DND-41 (cell line): ENCODE measurements at regions not wholly inside any gene's neighbourhood (a gene's known extent, or its start where the extent isn't known, plus 50 kb on each side); places are given as distances from the start of the nearest gene placed in this dataset.
A peak's percentile ranks its signal among the peaks of the same experiment; 100 is the strongest.

ENCODE experiments used
- ATAC-seq: fragments of 200-7000 bp; cut with Tn5 transposase; 3 replicates; pipeline ENCODE4 v1.9.1; 2021; ENCODE audit warnings: low read depth; ENCODE audit not compliant: insufficient read depth
- DNase-seq: peaks from one replicate; pipeline ENCODE4 v3.0.0-alpha.2; 2020
- H2AFZ ChIP-seq: 2 replicates; pipeline ENCODE4 v1.6.0; 2012; ENCODE audit warnings: low read depth, low read length
- H3K27ac ChIP-seq: 2 replicates; pipeline ENCODE4 v1.5.1; 2012; ENCODE audit warnings: low read length, inconsistent platforms
- H3K27me3 ChIP-seq: fragments of 200-600 bp; sonication (generic); 2 replicates; pipeline ENCODE4 v1.6.0; 2012; ENCODE audit warnings: low read length, mild to moderate bottlenecking, inconsistent platforms; ENCODE audit not compliant: insufficient read depth, poor library complexity
- H3K36me3 ChIP-seq: 2 replicates; pipeline ENCODE4 v1.5.1; 2012; ENCODE audit warnings: low read length, inconsistent platforms; ENCODE audit not compliant: insufficient read depth
- H3K4me1 ChIP-seq: 2 replicates; pipeline ENCODE4 v1.5.1; 2012; ENCODE audit warnings: mild to moderate bottlenecking, low read length; ENCODE audit not compliant: insufficient read depth
- H3K4me2 ChIP-seq: 2 replicates; pipeline ENCODE4 v1.6.0; 2012; ENCODE audit warnings: mild to moderate bottlenecking, moderate library complexity, low read length, inconsistent platforms; ENCODE audit not compliant: insufficient read depth
- H3K4me3 ChIP-seq, 2 experiments: fragments of 200-600 bp in 1 of 2; shearing (Covaris generic) in 1 of 2; 2 replicates each; pipeline ENCODE4 v1.5.1; 2012 to 2016; ENCODE audit warnings: inconsistent platforms in 2 of 2, low read length in 2 of 2, mild to moderate bottlenecking in 2 of 2, low read depth in 1 of 2, moderate library complexity in 1 of 2
- H3K79me2 ChIP-seq: 2 replicates; pipeline ENCODE4 v1.6.0; 2012; ENCODE audit warnings: low read length, inconsistent platforms; ENCODE audit not compliant: insufficient read depth
- H3K9ac ChIP-seq: 2 replicates; pipeline ENCODE4 v1.6.0; 2012; ENCODE audit warnings: low read depth, mild to moderate bottlenecking, inconsistent platforms, low read length, moderate library complexity
- H3K9me3 ChIP-seq: 2 replicates; pipeline ENCODE4 v1.5.1; 2012; ENCODE audit warnings: low read length, moderate library complexity, mild to moderate bottlenecking, inconsistent platforms; ENCODE audit not compliant: insufficient read depth, severe bottlenecking
- H4K20me1 ChIP-seq: 2 replicates; pipeline ENCODE4 v1.6.0; 2012; ENCODE audit warnings: low read length; ENCODE audit not compliant: insufficient read depth
- EZH2 ChIP-seq: IDR thresholded peaks from 3 replicates; pipeline ENCODE4 v1.6.1; 2012; ENCODE audit warnings: borderline replicate concordance, low read depth, mild to moderate bottlenecking, moderate library complexity, low read length, inconsistent platforms; ENCODE audit not compliant: severe bottlenecking
- TF ChIP-seq, protein P1 (sequence below): IDR thresholded peaks from 2 replicates; pipeline ENCODE4 v1.5.1; 2012; ENCODE audit warnings: borderline replicate concordance, low read length, moderate library complexity, mild to moderate bottlenecking; ENCODE audit not compliant: poor library complexity, severe bottlenecking; ENCODE audit errors: extremely low read depth

GRCh38 chr2:199025146-199025545 is 432.6 kb downstream of the SATB2 start:
- Histone ChIP-seq H3K36me3 (no peaks in the 10 kb centered on the region), H3K4me2 (no peak overlapping the region), H3K9ac (no peak overlapping the region), H3K79me2 (no peaks in the 10 kb centered on the region), H3K27me3 (no peaks in the 10 kb centered on the region), H3K4me1 (no peaks in the 10 kb centered on the region), H4K20me1 (no peaks in the 10 kb centered on the region), H3K9me3 (no peaks in the 10 kb centered on the region), H3K4me3 (no peak overlapping the region), H2AFZ (no peak overlapping the region), H3K27ac (no peak overlapping the region)
- DNase-seq (no peak), ATAC-seq (no peak)
- no peak for TF ChIP-seq EZH2
- TF ChIP-seq, protein P1, sequence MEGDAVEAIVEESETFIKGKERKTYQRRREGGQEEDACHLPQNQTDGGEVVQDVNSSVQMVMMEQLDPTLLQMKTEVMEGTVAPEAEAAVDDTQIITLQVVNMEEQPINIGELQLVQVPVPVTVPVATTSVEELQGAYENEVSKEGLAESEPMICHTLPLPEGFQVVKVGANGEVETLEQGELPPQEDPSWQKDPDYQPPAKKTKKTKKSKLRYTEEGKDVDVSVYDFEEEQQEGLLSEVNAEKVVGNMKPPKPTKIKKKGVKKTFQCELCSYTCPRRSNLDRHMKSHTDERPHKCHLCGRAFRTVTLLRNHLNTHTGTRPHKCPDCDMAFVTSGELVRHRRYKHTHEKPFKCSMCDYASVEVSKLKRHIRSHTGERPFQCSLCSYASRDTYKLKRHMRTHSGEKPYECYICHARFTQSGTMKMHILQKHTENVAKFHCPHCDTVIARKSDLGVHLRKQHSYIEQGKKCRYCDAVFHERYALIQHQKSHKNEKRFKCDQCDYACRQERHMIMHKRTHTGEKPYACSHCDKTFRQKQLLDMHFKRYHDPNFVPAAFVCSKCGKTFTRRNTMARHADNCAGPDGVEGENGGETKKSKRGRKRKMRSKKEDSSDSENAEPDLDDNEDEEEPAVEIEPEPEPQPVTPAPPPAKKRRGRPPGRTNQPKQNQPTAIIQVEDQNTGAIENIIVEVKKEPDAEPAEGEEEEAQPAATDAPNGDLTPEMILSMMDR: no peak

DNA sequence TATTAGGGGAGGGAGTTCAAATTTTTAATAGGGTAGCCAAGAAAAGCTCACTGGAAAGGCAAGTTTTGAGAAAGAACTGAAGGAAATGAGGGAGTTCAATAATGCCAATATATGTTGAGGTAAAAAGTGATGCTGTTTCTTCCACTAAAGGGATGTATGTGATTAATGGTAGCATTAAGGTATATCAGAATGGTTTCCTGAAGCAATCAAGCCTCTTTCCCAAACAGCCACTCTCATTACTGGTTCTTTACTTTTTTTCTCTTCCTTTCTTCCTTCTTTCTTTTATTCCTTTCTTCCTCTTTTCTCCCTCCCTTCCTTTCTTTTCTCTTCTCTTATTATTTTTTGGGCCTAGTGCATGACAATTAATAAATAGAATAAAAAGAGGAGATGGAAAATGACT is 433.5 kb downstream of the SATB2 start:
- Histone ChIP-seq H3K27ac (no peak overlapping the region), H2AFZ (no peak overlapping the region), H3K4me2 (no peak overlapping the region), H4K20me1 (no peaks in the 10 kb centered on the region), H3K9ac (no peak overlapping the region), H3K4me1 (no peaks in the 10 kb centered on the region), H3K4me3 (no peak overlapping the region), H3K79me2 (no peaks in the 10 kb centered on the region), H3K9me3 (no peaks in the 10 kb centered on the region), H3K36me3 (no peaks in the 10 kb centered on the region), H3K27me3 (no peaks in the 10 kb centered on the region)
- TF ChIP-seq, protein P1: no peak
- TF ChIP-seq EZH2: no peak
- ATAC-seq (no peak), DNase-seq (no peak)

- DNase-seq (no peak), ATAC-seq (no peak)
- no peaks in the 10 kb centered on the region for H3K27me3 ChIP-seq
- H3K4me3 ChIP-seq: no peak overlapping the region
- no peaks in the 10 kb centered on the region for H4K20me1 ChIP-seq
- no peak overlapping the region for H3K4me2 ChIP-seq
- H3K9ac ChIP-seq: no peak overlapping the region
- TF ChIP-seq EZH2: no peak
- TF ChIP-seq, protein P1: peak; percentile 22
- H3K36me3 ChIP-seq: no peaks in the 10 kb centered on the region
- no peaks in the 10 kb centered on the region for H3K9me3 ChIP-seq
- H2AFZ ChIP-seq: no peak overlapping the region
- H3K27ac ChIP-seq: no peak overlapping the region
- H3K4me1 ChIP-seq: no peaks in the 10 kb centered on the region
- H3K79me2 ChIP-seq: no peaks in the 10 kb centered on the region
These were observed 437.7 kb downstream of the SATB2 start for GRCh38 chr2:199019898-199020507.
